Head of caudate nucleus (tissue), 42 donors: ENCODE measurements at regions not wholly inside any gene's neighbourhood (a gene's known extent, or its start where the extent isn't known, plus 50 kb on each side); places are given as distances from the start of the nearest gene placed in this dataset.
"Not testable (repeated sequence)": the region's sequence is repeated elsewhere in the genome, so short reads cannot be mapped to it uniquely, and the experiment has no call there.

Experiments
- DNase-seq, 42 donors: peaks; one replicate each; pipeline versions ENCODE4 v3.0.0 to v3.0.0-alpha.2; 2020 to 2021; ENCODE audit warnings: mixed read lengths in 7 of 42
- intact Hi-C: fragments of 100-400 bp; cut with DNase I; formaldehyde crosslinking; loops from one replicate; pipeline ENCODE4 v1.15.0; 2022

- intact Hi-C loops = no loop called here
- no peak for DNase-seq
Measured at GRCh38 chr9:87781331-87781730, 55.4 kb downstream of the CTSL start.

GRCh38 chr9:87783180-87783579 is 57.3 kb downstream of the CTSL start:
- no peak for DNase-seq
- intact Hi-C loops = no loop called here

- DNase-seq, intact Hi-C loops: not testable (repeated sequence)
Measured at GRCh38 chr9:87785315-87785970, 59.5 kb downstream of the CTSL start.

- no peak for DNase-seq
- intact Hi-C loops = no loop called here
Measured at GRCh38 chr9:87786423-87786822, 60.5 kb downstream of the CTSL start.

GRCh38 chr9:87786876-87787275 is 61.0 kb downstream of the CTSL start:
- intact Hi-C loops = no loop called here
- DNase-seq = no peak

- no peak for DNase-seq
- intact Hi-C loops = no loop called here
Measured at GRCh38 chr9:87787735-87788134, 61.8 kb downstream of the CTSL start.

- intact Hi-C loops = no loop called here
- peak in 30 of 42 donors; percentile 4 to 72 (median 31) for DNase-seq
Measured at GRCh38 chr9:87792831-87793288, 66.9 kb downstream of the CTSL start.

GRCh38 chr9:87793292-87793691 is 67.4 kb downstream of the CTSL start:
- intact Hi-C loops = no loop called here
- DNase-seq = peak in 2 of 42 donors; percentile 2 to 27

GRCh38 chr9:87795178-87795577 is 69.3 kb downstream of the CTSL start:
- DNase-seq = no peak
- intact Hi-C loops = no loop called here

- intact Hi-C loops = no loop called here
- DNase-seq = no peak
Measured at GRCh38 chr9:87796196-87796595, 70.3 kb downstream of the CTSL start.

GRCh38 chr9:87798261-87798833 is 72.4 kb downstream of the CTSL start:
- intact Hi-C loops = no loop called here
- no peak for DNase-seq

- peak in 1 of 42 donors; percentile 38 for DNase-seq
- intact Hi-C loops = no loop called here
Measured at GRCh38 chr9:87799503-87799902, 73.6 kb downstream of the CTSL start.

- intact Hi-C loops = no loop called here
- DNase-seq = peak in 1 of 42 donors; percentile 29
Measured at GRCh38 chr9:87800456-87800855, 74.5 kb downstream of the CTSL start.

GRCh38 chr9:87801013-87801412 is 75.1 kb downstream of the CTSL start:
- intact Hi-C loops = no loop called here
- DNase-seq = peak in 1 of 42 donors; percentile 2

GRCh38 chr9:87803166-87803565 is 77.2 kb downstream of the CTSL start:
- intact Hi-C loops = no loop called here
- DNase-seq = peak in 1 of 42 donors; percentile 27

- intact Hi-C loops = no loop called here
- DNase-seq = peak in 1 of 42 donors; percentile 17
Measured at GRCh38 chr9:87803623-87804345, 77.9 kb downstream of the CTSL start.

GRCh38 chr9:87805259-87805658 is 77.4 kb upstream of the SPATA31E1 start:
- DNase-seq = peak in 1 of 42 donors; percentile 9
- intact Hi-C loops = no loop called here

GRCh38 chr9:87810008-87810407 is 72.7 kb upstream of the SPATA31E1 start:
- intact Hi-C loops = loop anchor here (5.0 kb wide), 1 partner anchor 133 kb away; no protein-coding TSS in a partner anchor
- peak in 1 of 42 donors; percentile 20 for DNase-seq

- intact Hi-C loops = loop anchor here (5.0 kb wide), 1 partner anchor 133 kb away; no protein-coding TSS in a partner anchor
- DNase-seq = no peak
Measured at GRCh38 chr9:87810679-87811178, 71.9 kb upstream of the SPATA31E1 start.
